Endothelial cell of umbilical vein (primary cell): ENCODE measurements at regions not wholly inside any gene's neighbourhood (a gene's known extent, or its start where the extent isn't known, plus 50 kb on each side); places are given as distances from the start of the nearest gene placed in this dataset.

ENCODE experiments used
- BruUV-seq: library from RNA; stranded (reverse); fragments of 400-500 nt; replicated peaks from 2 replicates; lab custom pipeline; 2021; lab: Mats Ljungman, UMichigan
- CTCF ChIA-PET: fragments of 300-600, 350-600 bp; sonication (Branson Sonifier 250); formaldehyde crosslinking; loops from one replicate; lab custom pipeline; 2021; ENCODE audit warnings: antibody characterized with exemption, inconsistent platforms; lab: Charles Lee
- POLR2A ChIA-PET: fragments of 300-600, 350-600 bp; sonication (Branson Sonifier 250); formaldehyde crosslinking; loops from one replicate; lab custom pipeline; 2021; ENCODE audit warnings: antibody characterized with exemption, inconsistent platforms; lab: Charles Lee
- DNase-seq: peaks from one replicate; pipeline ENCODE4 v3.0.0-alpha.2; 2011; ENCODE audit warnings: low read depth, low spot score
- FAIRE-seq: peaks from 2 replicates; lab custom pipeline; 2011; peaks lifted over from hg19 to GRCh38; lab: Jason Lieb, UNC
- H2AFZ ChIP-seq: 2 replicates; pipeline ENCODE4 v1.6.0; 2012; ENCODE audit warnings: low read depth, low read length, control low read depth, inconsistent platforms
- H3K27ac ChIP-seq: 2 replicates; pipeline ENCODE4 v1.5.1; 2011; ENCODE audit warnings: low read depth, mild to moderate bottlenecking, control low read depth, low read length, moderate library complexity; ENCODE audit not compliant: insufficient read depth
- H3K27me3 ChIP-seq, 2 experiments: 2 replicates each; pipeline versions ENCODE4 v1.6.0 to v1.6.1; 2011; ENCODE audit warnings: low read length in 2 of 2, mixed read lengths in 1 of 2; ENCODE audit not compliant: control insufficient read depth in 2 of 2, insufficient read depth in 2 of 2
- H3K36me3 ChIP-seq, 2 experiments: 2 replicates in 1 of 2; 3 replicates in 1 of 2; pipeline ENCODE4 v1.5.1; 2011; ENCODE audit warnings: low read length in 2 of 2, mild to moderate bottlenecking in 1 of 2, moderate library complexity in 1 of 2; ENCODE audit not compliant: control insufficient read depth in 2 of 2, insufficient read depth in 2 of 2; ENCODE audit errors: extremely low read depth in 1 of 2
- H3K4me1 ChIP-seq: 3 replicates; pipeline ENCODE4 v1.5.1; 2011; ENCODE audit warnings: mild to moderate bottlenecking, low read length; ENCODE audit not compliant: control insufficient read depth, insufficient read depth; ENCODE audit errors: extremely low read depth
- H3K4me2 ChIP-seq: 2 replicates; pipeline ENCODE4 v1.6.1; 2011; ENCODE audit warnings: low read length, control low read depth, mixed read lengths; ENCODE audit not compliant: insufficient read depth
- H3K4me3 ChIP-seq, 3 experiments: fragments of 200-600 bp in 1 of 3; sonication (generic), shearing (Covaris generic) in 1 of 3; replicated peaks in 1 of 3; 2 replicates each; pipeline ENCODE4 v1.5.1; 2011 to 2016; ENCODE audit warnings: control low read depth in 3 of 3, low read length in 3 of 3, mild to moderate bottlenecking in 2 of 3, inconsistent platforms in 1 of 3, low read depth in 1 of 3, moderate library complexity in 1 of 3; ENCODE audit not compliant: insufficient read depth in 1 of 3
- H3K79me2 ChIP-seq: 2 replicates; pipeline ENCODE4 v1.6.0; 2012; ENCODE audit warnings: low read length, inconsistent platforms; ENCODE audit not compliant: control insufficient read depth, insufficient read depth
- H3K9ac ChIP-seq: replicated peaks from 2 replicates; pipeline ENCODE3; 2011; ENCODE audit warnings: low read length, control low read depth; ENCODE audit not compliant: insufficient read depth; ENCODE audit errors: extremely low read depth
- H3K9me1 ChIP-seq: replicated peaks from 3 replicates; pipeline ENCODE4 v1.6.0; 2011; ENCODE audit warnings: mild to moderate bottlenecking, low read length; ENCODE audit not compliant: control insufficient read depth, insufficient read depth; ENCODE audit errors: extremely low read depth
- H3K9me3 ChIP-seq: replicated peaks from 2 replicates; pipeline ENCODE4 v1.5.1; 2012; ENCODE audit warnings: low read length, inconsistent platforms; ENCODE audit not compliant: control insufficient read depth, insufficient read depth
- H4K20me1 ChIP-seq: replicated peaks from 2 replicates; pipeline ENCODE3; 2011; ENCODE audit warnings: mild to moderate bottlenecking, low read length; ENCODE audit not compliant: control insufficient read depth, insufficient read depth; ENCODE audit errors: extremely low read depth
- EZH2 ChIP-seq: IDR thresholded peaks from 2 replicates; pipeline ENCODE4 v1.6.1; 2012; ENCODE audit warnings: borderline replicate concordance, low read depth, mild to moderate bottlenecking, moderate library complexity, low read length, inconsistent platforms; ENCODE audit not compliant: severe bottlenecking
- FOS ChIP-seq: IDR thresholded peaks from 2 replicates; pipeline ENCODE4 v1.6.1; 2011; ENCODE audit warnings: mild to moderate bottlenecking, low read length, moderate library complexity, borderline replicate concordance; ENCODE audit not compliant: insufficient read depth
- GATA2 ChIP-seq: IDR thresholded peaks from 2 replicates; pipeline ENCODE4 v1.7.0; 2011; ENCODE audit warnings: low read depth, mild to moderate bottlenecking, moderate library complexity, mixed read lengths, low read length; ENCODE audit not compliant: insufficient read length, insufficient read depth
- JUN ChIP-seq: IDR thresholded peaks from 2 replicates; pipeline ENCODE4 v1.6.1; 2011; ENCODE audit warnings: borderline replicate concordance, low read depth; ENCODE audit not compliant: insufficient read length, insufficient read depth
- MAX ChIP-seq: IDR thresholded peaks from 2 replicates; pipeline ENCODE4 v1.6.1; 2011; ENCODE audit not compliant: insufficient read depth, insufficient read length
- MYC ChIP-seq: IDR thresholded peaks from one replicate; pipeline ENCODE4 v1.6.1; 2011; ENCODE audit warnings: mild to moderate bottlenecking, low read depth, low read length
- POLR2A ChIP-seq: IDR thresholded peaks from 2 replicates; pipeline ENCODE4 v1.6.1; 2012; ENCODE audit warnings: low read depth, mild to moderate bottlenecking, control low read depth, low read length
- POLR2AphosphoS5 ChIP-seq: IDR thresholded peaks from 2 replicates; pipeline ENCODE4 v1.6.1; 2012; ENCODE audit warnings: low read depth, mild to moderate bottlenecking, control low read depth, low read length, moderate library complexity; ENCODE audit not compliant: insufficient read depth
- dilution Hi-C: fragments of 300-500 bp; cut with MboI; formaldehyde crosslinking; loops from one replicate; pipeline ENCODE4 v1.15.0; 2019; ENCODE audit warnings: low sequenced_read_pairs; ENCODE audit not compliant: extremely low pct_ligation_motif_present
- intact Hi-C: fragments of 100-400 bp; cut with micrococcal nuclease; formaldehyde crosslinking; loops from one replicate; pipeline ENCODE4 v1.10.0; 2022
- TF ChIP-seq, protein P1 (sequence below), 2 donors: IDR thresholded peaks; 1 replicate in 1 of 2; 2 replicates in 1 of 2; pipeline ENCODE4 v1.5.1; 2011; ENCODE audit warnings: low read length in 2 of 2, mild to moderate bottlenecking in 2 of 2, moderate library complexity in 2 of 2, control low read depth in 1 of 2, inconsistent platforms in 1 of 2, low read depth in 1 of 2; ENCODE audit not compliant: insufficient read depth in 1 of 2; ENCODE audit errors: extremely low read depth in 1 of 2

DNA sequence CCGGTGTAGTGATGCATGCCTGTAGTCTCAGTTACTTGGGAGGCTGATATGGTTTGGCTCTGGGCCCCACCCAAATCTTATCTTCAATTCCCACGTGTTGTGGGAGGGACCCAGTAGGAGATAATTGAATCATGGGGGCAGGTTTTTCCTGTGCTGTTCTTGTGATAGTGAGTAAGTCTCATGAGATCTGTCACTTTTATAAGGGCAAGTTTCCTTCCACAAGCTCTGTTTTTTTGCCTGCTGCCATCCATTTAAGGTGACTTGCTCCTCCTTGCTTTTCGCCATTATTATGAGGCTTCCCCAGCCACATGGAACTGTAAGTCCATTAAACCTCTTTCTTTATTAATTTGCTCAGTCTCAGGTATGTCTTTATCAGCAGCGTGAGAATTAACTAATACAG, 566.7 kb upstream of the NECTIN3 start:
- ChIA-PET CTCF (no interaction called here), POLR2A (no interaction called here)
- H2AFZ ChIP-seq: no peak overlapping the region
- no peak overlapping the region for H3K4me2 ChIP-seq
- H3K9me3 ChIP-seq: no peaks in the 10 kb centered on the region
- H3K9ac ChIP-seq: no peak overlapping the region
- no peaks in the 10 kb centered on the region for H3K79me2 ChIP-seq
- H3K27ac ChIP-seq: no peak overlapping the region
- no peaks in the 10 kb centered on the region for H3K27me3 ChIP-seq
- intact Hi-C loops: no loop called here
- no peaks in the 10 kb centered on the region for H3K9me1 ChIP-seq
- H3K4me3 ChIP-seq: no peak overlapping the region
- DNase-seq (no peak), FAIRE-seq (no peak)
- dilution Hi-C loops: no loop called here
- no peaks in the 10 kb centered on the region for H3K36me3 ChIP-seq
- H4K20me1 ChIP-seq: no peaks in the 10 kb centered on the region
- no peaks in the 10 kb centered on the region for H3K4me1 ChIP-seq
- no peak for TF ChIP-seq FOS
- TF ChIP-seq POLR2A: no peak
- TF ChIP-seq MYC: no peak
- TF ChIP-seq MAX: no peak
- TF ChIP-seq POLR2AphosphoS5: no peak
- TF ChIP-seq EZH2: no peak
- TF ChIP-seq, protein P1, sequence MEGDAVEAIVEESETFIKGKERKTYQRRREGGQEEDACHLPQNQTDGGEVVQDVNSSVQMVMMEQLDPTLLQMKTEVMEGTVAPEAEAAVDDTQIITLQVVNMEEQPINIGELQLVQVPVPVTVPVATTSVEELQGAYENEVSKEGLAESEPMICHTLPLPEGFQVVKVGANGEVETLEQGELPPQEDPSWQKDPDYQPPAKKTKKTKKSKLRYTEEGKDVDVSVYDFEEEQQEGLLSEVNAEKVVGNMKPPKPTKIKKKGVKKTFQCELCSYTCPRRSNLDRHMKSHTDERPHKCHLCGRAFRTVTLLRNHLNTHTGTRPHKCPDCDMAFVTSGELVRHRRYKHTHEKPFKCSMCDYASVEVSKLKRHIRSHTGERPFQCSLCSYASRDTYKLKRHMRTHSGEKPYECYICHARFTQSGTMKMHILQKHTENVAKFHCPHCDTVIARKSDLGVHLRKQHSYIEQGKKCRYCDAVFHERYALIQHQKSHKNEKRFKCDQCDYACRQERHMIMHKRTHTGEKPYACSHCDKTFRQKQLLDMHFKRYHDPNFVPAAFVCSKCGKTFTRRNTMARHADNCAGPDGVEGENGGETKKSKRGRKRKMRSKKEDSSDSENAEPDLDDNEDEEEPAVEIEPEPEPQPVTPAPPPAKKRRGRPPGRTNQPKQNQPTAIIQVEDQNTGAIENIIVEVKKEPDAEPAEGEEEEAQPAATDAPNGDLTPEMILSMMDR (IDR thresholded peaks at IDR 0.05; ENCODE audit: extremely low read depth in 1 of 2, insufficient read depth in 1 of 2, low read depth in 1 of 2, low read length in 2 of 2): no peak
- no peak for TF ChIP-seq JUN
- no peak for TF ChIP-seq GATA2
- no TSS peak for BruUV-seq
